Fibroblast of pulmonary artery (primary cell): ENCODE measurements at regions not wholly inside any gene's neighbourhood (a gene's known extent, or its start where the extent isn't known, plus 50 kb on each side); places are given as distances from the start of the nearest gene placed in this dataset.

Experiments used
- DNase-seq: peaks from one replicate; pipeline ENCODE4 v3.0.0-alpha.2; 2010; ENCODE audit warnings: low read depth
- H3K4me3 ChIP-seq: replicated peaks from 2 replicates; pipeline ENCODE4 v1.5.1; 2011; ENCODE audit warnings: low read depth, mild to moderate bottlenecking, control low read depth, low read length, moderate library complexity
- TF ChIP-seq, protein P1 (sequence below): IDR thresholded peaks from 2 replicates; pipeline ENCODE4 v1.5.1; 2011; ENCODE audit warnings: mild to moderate bottlenecking, control low read depth, low read length, inconsistent platforms; ENCODE audit errors: missing control alignments

- H3K4me3 ChIP-seq = no peak overlapping the region
- TF ChIP-seq, protein P1, sequence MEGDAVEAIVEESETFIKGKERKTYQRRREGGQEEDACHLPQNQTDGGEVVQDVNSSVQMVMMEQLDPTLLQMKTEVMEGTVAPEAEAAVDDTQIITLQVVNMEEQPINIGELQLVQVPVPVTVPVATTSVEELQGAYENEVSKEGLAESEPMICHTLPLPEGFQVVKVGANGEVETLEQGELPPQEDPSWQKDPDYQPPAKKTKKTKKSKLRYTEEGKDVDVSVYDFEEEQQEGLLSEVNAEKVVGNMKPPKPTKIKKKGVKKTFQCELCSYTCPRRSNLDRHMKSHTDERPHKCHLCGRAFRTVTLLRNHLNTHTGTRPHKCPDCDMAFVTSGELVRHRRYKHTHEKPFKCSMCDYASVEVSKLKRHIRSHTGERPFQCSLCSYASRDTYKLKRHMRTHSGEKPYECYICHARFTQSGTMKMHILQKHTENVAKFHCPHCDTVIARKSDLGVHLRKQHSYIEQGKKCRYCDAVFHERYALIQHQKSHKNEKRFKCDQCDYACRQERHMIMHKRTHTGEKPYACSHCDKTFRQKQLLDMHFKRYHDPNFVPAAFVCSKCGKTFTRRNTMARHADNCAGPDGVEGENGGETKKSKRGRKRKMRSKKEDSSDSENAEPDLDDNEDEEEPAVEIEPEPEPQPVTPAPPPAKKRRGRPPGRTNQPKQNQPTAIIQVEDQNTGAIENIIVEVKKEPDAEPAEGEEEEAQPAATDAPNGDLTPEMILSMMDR = no peak
- peak; percentile 54 for DNase-seq
These were observed 373.7 kb upstream of the GALNT5 start for GRCh38 chr2:156883804-156884203.

DNA sequence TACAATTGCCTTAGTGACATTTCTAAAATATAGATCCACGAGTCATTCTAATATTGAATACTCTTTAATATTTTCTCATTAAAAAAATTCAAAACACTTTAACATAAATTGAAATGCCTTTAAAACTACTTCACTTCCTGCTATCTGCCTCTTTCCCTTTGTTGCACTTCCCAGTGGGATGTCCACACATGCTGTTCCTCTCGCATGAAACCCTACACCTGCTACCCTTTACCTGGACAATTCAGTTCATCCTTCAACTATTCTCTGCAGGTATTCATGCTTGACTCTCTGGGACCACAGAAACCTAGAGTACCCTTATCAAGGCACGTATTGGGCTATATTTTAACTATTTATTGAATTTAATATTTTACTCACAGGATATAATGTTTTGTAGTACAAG, 373.3 kb upstream of the GALNT5 start:
- DNase-seq = no peak
- TF ChIP-seq, protein P1 = no peak
- H3K4me3 ChIP-seq = no peak overlapping the region

- TF ChIP-seq, protein P1 = no peak
- H3K4me3 ChIP-seq = no peak overlapping the region
- DNase-seq = no peak
These were observed 366.9 kb upstream of the GALNT5 start for GRCh38 chr2:156890529-156891148.

DNA sequence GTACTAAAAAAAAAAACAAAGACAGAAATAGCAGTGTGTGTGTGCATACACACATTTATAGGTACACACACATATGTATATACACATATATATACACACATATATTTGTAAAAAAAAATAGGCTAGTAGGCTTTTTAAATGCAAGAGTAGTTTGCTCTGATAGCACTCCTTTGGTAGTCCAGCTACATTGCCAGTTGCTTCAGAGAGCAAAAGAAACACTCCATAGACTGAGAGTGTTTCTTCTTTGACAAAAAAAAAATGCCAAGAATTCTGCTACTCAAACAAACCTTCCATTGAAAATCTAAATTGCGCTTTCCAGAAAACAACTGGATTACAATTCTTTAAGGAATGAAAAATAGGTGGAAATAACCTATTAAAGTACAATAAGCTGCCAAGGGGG, 365.9 kb upstream of the GALNT5 start:
- TF ChIP-seq, protein P1 = no peak
- no peak for DNase-seq
- H3K4me3 ChIP-seq = no peak overlapping the region

DNA sequence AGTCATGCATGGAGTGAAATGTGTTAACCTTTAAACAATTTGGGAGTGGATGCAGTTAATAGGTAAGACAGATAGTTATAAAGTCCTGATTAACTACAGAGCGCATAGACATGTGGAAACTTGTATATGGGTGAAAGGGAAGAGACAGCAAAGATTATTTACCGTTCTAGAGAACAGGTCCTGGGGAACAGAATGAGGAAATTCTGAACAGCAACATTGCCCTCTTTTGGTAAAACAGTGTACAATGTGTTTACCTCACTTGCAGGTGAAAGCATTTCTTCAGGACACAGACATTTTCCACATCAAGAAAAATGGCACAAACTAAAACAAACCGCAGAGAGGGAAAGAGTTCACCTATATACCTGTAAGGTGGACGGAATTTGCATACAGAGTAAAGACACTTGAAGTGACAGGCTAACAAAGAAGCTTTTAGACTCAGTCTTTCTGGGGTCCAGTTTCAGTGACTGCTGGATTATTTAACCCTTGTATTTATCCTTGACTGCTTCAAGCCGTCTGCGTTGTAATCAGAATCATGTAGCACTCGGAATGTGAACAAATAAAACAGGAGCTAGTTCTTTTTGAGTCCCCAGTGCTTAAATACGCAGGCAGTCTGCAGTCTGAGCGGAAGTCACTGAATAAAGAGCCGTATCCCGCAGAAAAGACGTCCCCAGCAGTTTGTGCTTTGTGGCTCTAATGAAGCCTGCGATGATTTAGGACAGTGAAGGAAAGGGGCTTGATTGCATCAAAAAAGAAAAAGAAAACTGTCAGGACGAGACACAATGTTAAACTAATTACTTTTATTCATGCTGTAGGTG, 364.8 kb upstream of the GALNT5 start:
- DNase-seq = peak; percentile 79
- peak overlapping the region; percentile 45 for H3K4me3 ChIP-seq

DNA sequence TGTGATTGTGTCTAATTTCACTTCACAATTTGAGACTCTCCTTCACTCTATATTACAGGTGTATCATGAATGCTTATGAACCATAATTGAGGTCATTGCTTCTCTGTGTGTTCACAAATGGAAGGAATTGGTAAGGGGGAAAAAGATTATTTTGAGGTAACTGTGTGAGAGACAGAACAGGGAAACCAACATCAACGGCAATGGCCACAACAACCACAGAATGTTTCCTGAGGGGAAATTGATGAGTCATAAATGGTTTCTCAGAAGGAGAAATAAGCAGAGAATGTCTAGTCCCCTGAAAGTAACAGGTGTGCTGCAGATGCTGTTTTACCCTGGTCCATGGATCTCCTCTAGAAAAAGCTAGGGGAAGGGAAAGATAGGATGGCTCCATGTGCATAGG, 361.2 kb upstream of the GALNT5 start:
- TF ChIP-seq, protein P1 = no peak
- no peak overlapping the region for H3K4me3 ChIP-seq
- DNase-seq = no peak

More for the DNA sequence above, 364.8 kb upstream of the GALNT5 start:
- TF ChIP-seq, protein P1 = peak; percentile 58
